Embryonic facial prominence (tissue), 1 donor: ENCODE measurements at regions not wholly inside any gene's neighbourhood (a gene's known extent, or its start where the extent isn't known, plus 50 kb on each side); places are given as distances from the start of the nearest gene placed in this dataset.

ENCODE experiments used
- DNase-seq: peaks from one replicate; pipeline ENCODE4 v3.0.0-alpha.2; 2016; ENCODE audit errors: extremely low spot score

- no peak for DNase-seq
Observed at GRCh38 chr5:8386719-8387288, 517.9 kb downstream of the MTRR start.

DNA sequence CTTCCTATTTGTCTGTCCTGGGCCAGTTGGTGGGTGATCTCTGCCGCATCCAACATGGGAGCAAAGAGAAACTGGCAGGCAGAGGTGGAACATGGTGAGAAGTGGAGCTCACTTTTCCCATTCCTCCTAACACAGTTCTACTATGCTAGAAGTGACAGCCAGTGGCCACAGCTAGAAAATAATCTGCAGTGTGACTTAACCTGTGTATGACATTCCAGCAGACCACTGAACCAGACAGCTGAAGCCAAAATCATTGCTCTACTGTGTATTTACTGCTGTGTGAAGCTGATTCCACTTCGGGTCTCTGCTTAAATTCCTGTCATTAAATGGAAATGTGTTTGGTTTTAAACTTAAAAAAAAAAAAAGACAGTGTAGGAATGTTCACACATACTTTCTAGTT, 523.0 kb downstream of the MTRR start:
- DNase-seq, result no peak

GRCh38 chr5:8393240-8393639, 524.3 kb downstream of the MTRR start:
- DNase-seq, result no peak

DNA sequence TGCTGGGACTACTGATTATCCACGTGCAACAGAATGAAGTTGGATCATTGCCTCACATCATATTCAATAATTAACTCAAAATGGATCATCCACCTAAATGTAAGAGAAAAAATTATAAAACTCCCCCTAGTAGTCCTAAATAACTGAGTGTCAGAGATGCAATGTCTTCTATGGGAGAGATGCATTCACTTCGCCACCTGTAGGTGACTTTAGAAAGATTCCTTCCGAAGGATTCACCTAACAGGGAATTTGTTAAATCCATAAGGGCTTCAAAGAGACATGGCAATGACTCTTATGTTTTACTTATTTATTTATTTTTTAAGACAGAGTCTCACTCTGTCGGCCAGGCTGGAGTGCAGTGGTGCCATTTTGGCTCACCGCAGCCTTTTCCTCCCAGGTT, 526.0 kb downstream of the MTRR start:
- no peak for DNase-seq

GRCh38 chr5:8396246-8396645, 527.3 kb downstream of the MTRR start:
- DNase-seq, result no peak

- DNase-seq, result no peak
Observed at GRCh38 chr5:8396756-8397155, 527.8 kb downstream of the MTRR start.

GRCh38 chr5:8399471-8399870, 530.5 kb downstream of the MTRR start:
- no peak for DNase-seq

DNA sequence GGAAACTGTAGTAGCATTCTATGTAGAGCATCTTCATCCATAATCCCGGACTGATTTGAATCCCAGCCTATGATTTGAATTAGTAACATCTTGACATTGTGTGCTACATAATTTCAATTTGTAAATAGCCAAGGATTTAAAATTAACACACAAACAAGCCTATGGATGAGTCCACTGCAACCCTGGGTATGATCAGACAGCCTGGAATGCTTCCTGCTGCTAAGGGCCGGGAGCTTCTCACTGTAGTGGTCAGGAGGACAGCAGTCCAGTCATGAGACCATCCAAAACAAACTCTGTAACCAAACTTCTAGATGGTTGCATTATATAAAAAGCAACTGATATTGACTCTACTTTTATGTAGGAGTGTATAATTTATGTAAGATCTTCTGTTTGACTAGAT, 539.3 kb downstream of the MTRR start:
- no peak for DNase-seq

DNA sequence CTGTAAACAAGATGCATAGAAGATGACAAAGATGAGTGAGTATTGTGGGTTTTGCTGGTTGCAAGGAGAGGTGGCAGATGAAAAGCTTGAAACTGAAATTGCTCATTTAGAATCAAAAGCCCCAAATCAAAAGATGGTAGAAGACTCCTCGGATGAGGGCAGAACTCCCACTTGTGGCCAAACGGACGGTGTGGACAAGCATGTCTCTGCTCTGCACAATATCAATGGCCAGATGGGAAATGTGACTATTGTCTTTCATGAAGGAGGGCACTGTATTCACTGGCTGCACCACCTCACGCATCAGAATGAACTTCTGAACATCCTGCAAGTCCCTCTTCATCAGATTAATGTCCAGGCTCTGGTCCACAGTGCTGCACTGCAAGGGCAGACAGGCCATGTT, 541.7 kb downstream of the MTRR start:
- DNase-seq, result no peak

- no peak for DNase-seq
Observed at GRCh38 chr5:8413975-8414374, 545.0 kb downstream of the MTRR start.

DNA sequence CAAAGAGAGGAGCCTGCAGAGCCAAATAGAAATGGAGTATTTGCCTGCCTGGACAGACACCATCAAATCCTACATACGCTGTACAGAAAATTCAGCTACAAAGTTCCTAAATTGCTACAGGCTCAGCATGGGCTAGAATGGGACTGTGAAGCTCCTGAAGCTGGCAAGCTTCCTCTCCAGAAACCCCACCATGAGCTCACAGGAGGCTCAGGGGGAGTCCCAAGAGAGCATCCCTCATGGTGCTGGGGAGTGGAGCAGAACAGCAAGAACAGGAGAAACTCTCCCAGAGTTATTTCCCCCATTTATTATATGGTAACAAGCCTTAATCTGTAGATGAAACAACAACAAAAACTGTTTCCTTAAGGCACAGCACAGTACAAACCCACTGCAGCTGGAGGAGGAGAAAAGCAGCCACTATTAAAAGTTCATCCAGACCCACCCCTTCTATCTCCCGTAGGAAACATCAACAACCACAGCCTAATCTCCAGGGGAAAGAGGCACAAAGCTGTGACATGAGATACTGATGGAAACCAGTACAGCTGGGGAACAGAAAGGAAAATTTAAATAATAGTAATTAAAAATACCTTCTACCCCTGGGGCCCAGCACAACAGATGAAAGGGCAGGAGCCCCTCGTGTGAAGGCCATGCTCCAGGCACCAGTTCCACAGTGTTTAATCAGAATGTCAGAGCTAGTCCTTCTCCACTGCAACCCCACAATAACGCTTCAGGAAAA, 548.5 kb downstream of the MTRR start:
- no peak for DNase-seq

DNA sequence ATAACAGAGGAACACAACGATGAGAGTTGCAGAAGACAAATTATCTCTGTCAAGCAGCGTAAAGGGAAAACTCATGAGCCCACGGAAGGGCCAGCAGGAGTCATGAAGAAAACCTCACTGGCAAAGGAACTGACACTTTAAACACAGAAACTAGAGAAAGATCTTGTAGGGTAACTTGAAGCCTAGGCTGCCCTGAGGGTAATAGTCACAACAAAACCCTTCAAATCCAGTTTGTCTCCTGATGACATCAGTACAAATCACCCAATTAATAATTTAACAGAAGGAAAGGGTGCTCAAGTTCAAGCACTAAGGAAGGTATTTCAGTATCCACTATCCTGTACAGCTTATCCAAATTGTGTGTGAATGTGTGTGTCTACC, 549.1 kb downstream of the MTRR start:
- DNase-seq, result no peak

DNA sequence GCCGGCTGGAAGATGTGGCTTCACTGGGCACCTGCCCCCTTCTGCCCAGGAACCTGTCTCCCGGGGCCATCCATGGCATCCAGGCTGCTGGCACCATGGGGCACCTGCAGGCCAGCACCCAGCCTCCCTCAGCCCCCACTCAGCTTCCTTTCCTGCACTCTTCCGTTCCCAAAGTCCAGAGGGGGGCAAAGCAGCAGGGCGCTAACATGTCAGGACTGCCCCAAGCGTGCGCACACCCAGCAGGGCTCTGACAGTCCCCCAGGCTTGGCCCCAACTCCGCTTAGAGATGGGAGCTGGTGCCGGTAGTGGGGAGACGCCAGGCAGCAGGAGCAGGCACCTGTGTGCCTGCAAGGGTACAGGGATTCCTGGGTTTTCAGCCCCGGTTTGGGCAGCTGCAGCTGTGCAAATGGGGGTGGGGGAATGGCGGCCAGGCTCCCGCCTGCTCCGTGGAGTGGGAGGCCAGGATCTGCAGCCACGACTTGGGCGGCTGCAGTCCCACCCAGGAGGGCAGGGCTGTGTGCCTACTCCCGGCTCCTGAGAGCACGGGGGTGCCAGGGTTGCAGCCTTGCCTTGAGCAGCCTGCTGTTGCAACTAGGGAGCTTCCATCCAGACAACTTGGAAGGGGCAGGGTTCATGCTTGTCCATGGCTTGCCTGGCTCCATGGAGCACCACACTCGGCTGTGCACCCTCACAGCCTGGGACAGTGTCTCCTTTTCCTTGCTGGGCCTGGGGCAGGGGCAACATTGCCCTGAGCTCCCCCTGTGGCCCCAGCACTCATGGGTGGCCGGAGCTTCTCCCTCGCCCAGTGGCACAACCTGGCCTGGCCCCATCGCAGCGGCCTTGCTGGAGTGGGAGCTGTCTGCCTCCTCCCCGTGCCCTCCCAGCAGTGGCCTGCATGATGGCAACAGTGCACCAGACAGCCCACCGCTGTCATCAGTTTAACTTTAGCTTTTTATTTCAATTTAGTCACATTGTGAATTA, 561.1 kb downstream of the MTRR start:
- no peak for DNase-seq

DNA sequence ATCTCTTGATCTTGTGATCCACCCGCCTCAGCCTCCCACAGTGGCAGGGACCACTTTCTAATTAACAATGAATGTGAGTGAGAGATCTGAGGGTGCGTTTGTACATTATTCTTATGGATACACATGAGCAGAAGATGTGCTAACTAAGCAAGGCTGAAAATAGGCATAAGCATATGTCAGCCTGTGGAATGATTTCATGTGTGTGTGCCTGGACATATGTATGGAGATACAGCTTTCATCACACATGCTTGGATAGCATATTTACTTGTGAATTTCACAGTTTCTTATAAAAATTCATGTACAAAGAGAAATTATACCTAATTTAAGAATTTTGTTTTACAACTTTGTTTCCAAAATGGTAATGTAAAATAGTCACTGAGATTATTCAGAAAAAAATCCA, 565.6 kb downstream of the MTRR start:
- DNase-seq, result no peak

DNA sequence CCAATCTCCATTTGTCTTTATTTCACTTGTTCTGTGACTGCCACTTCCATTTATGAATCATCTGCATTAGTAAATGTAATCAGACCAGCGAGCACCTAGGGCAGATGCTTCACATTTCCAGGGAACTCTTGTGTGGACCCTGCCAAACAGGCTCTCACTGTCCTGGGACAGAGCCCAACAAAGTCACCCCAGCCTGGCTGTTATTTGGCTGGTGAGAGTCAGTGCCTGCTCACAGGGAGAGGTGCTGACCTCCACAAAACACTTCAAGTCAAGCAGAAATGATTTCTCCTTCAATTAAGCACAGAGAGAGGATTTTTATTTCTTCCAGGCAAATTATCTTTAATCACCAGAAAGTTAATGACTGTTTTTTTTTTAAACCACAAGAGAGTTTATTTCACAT, 568.0 kb downstream of the MTRR start:
- DNase-seq, result no peak

- DNase-seq, result no peak
Observed at GRCh38 chr5:8445139-8445538, 576.2 kb downstream of the MTRR start.

- no peak for DNase-seq
Observed at GRCh38 chr5:8446179-8446578, 577.2 kb downstream of the MTRR start.

- no peak for DNase-seq
Observed at GRCh38 chr5:8456846-8457186, 587.9 kb downstream of the MTRR start.

DNA sequence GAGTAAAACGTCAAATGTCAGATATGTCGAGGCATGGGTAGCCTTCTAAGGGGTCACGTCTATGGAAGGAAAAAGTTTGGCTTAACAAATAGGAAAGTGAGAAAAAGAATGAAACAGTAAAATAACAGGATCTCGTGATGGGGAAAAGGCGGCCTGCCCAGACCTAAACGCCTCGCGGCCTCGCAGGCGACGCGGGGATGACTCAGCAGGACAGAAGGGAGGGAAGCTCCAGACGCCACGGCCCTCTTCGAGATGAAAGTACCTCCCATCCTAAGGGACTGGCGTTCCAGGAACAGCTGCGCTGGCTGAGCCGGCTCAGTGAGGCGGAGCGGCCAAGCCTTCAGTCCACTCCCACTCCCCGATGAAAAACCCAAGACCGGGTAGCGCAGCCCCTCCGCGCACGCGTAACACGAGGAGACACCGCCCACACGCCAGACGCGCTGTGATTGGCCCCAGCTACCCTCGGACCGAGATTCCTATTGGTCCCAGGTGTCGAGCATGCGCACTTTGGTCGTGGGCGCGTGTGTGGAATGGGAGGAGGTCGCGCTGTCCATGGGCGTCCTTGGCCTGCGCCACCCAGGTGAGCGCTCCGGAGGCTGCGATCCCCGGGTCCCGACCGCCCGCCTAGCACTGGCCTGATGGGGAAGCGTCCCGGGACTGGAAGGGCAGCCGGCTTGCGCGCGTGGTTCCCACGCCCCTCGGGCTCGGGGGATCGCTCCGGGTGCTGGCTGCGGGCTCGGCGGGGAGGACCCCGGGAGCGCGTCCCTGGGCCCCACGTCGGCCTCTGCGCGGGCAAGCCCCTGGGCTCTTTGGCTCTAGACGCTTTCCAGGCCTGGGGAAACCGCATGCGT, 588.5 kb downstream of the MTRR start:
- DNase-seq, result peak; percentile 75

GRCh38 chr5:8458038-8458383, 589.1 kb downstream of the MTRR start:
- DNase-seq, result no peak

DNA sequence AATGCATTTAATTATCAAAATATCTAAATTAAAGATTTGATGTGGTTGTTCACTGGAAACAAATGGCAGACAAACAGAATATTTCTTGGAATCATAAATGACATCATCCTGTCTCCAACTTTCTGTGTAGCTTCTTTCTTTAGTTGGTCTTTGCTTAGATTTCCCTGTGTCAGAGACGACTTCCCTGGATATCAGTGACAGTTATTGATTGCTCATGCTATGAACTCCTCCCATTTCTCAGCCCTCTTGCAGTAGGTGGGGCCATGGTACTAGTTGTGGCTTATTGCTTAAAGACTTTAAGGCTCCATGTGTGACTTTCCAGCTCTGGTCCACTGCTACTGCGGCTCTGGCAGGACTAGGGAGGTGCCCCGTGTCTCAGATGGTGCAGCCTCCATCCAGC, 592.6 kb downstream of the MTRR start:
- no peak for DNase-seq

DNA sequence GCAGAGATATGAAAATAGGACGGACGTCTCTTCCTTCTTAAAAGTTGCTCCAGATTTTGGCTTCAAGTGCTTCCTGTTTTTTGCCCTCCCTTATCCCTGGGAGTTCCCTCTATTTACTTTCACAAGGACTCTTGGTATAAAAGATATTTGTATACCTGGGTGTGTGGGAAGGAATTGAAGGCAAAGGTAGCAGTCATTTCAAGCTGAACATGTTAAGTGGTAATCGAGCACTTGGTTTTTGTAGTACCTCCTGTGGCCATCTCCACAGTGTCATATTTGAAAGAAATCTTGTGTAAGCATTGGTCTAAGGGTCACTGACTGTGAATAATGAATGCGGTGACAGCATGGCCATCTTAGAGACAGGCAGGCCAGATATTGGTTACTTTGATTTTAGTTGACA, 593.6 kb downstream of the MTRR start:
- no peak for DNase-seq
